ENCODE measurements at regions not wholly inside any gene's neighbourhood (a gene's known extent, or its start where the extent isn't known, plus 50 kb on each side); places are given as distances from the start of the nearest gene placed in this dataset.

GRCh38 chr11:35088676-35089075 lies 50.3 kb upstream of the CD44 start:
- TF ChIP-seq EZH2phosphoT487 (IDR thresholded peaks at IDR 0.05; ENCODE audit: insufficient read depth, low read depth) (no peak), EZH2 (IDR thresholded peaks at IDR 0.05; ENCODE audit: insufficient read depth, poor library complexity, severe bottlenecking) (no peak)
